ENCODE measurements at regions not wholly inside any gene's neighbourhood (a gene's known extent, or its start where the extent isn't known, plus 50 kb on each side); places are given as distances from the start of the nearest gene placed in this dataset.

DNA sequence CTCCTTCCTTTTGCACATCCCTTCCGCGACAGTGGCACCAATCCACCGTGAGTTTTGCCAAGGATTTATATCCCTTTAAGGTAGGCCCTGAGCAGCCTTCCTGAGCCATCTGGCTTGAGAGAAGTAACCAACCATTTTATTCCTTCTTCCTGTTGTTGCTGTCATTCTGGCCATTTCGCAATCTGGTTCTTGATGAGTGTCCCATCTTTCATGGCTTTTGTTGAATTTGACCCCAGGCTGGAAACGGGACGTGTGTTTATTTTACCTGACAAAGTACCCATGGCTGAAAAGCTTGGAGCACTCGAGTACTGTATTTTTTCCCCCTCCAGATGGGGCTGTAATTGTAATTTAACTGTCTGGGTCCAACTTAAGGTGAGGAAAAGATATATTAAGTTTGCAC is 173.4 kb downstream of the WNT5A start:
- no peak overlapping the region for H3K27ac Mint-ChIP-seq
- peaks cover 9% of the 10 kb centered on the region for H3K27me3 Mint-ChIP-seq
- peaks cover 7% of the 10 kb centered on the region for H3K9me3 Mint-ChIP-seq
- peaks cover 19% of the 10 kb centered on the region for H3K4me1 Mint-ChIP-seq (ENCODE audit: unreplicated experiment)
- H3K4me3 Mint-ChIP-seq = no peak overlapping the region
- H3K36me3 Mint-ChIP-seq = no peaks in the 10 kb centered on the region
- TF ChIP-seq, protein P1, sequence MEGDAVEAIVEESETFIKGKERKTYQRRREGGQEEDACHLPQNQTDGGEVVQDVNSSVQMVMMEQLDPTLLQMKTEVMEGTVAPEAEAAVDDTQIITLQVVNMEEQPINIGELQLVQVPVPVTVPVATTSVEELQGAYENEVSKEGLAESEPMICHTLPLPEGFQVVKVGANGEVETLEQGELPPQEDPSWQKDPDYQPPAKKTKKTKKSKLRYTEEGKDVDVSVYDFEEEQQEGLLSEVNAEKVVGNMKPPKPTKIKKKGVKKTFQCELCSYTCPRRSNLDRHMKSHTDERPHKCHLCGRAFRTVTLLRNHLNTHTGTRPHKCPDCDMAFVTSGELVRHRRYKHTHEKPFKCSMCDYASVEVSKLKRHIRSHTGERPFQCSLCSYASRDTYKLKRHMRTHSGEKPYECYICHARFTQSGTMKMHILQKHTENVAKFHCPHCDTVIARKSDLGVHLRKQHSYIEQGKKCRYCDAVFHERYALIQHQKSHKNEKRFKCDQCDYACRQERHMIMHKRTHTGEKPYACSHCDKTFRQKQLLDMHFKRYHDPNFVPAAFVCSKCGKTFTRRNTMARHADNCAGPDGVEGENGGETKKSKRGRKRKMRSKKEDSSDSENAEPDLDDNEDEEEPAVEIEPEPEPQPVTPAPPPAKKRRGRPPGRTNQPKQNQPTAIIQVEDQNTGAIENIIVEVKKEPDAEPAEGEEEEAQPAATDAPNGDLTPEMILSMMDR (conservative IDR thresholded peaks at IDR 0.05) = no peak
- no peak for DNase-seq (ENCODE audit: extremely low spot score, unreplicated experiment)

GRCh38 chr3:55309336-55309735 is 177.8 kb downstream of the WNT5A start:
- Mint-ChIP-seq H3K27ac (no peak overlapping the region), H3K4me3 (no peak overlapping the region), H3K36me3 (no peaks in the 10 kb centered on the region), H3K27me3 (peaks cover 5% of the 10 kb centered on the region), H3K9me3 (peaks cover 7% of the 10 kb centered on the region), H3K4me1 (ENCODE audit: unreplicated experiment) (peaks cover 9% of the 10 kb centered on the region)
- DNase-seq (ENCODE audit: extremely low spot score, unreplicated experiment) = no peak
- TF ChIP-seq, protein P1 (conservative IDR thresholded peaks at IDR 0.05) = no peak

- TF ChIP-seq, protein P1 (conservative IDR thresholded peaks at IDR 0.05) = no peak
- no peaks in the 10 kb centered on the region for H3K36me3 Mint-ChIP-seq
- no peak overlapping the region for H3K27ac Mint-ChIP-seq
- H3K9me3 Mint-ChIP-seq = no peaks in the 10 kb centered on the region
- no peak for DNase-seq (ENCODE audit: extremely low spot score, unreplicated experiment)
- no peaks in the 10 kb centered on the region for H3K4me1 Mint-ChIP-seq (ENCODE audit: unreplicated experiment)
- no peak overlapping the region for H3K4me3 Mint-ChIP-seq
- peaks cover 10% of the 10 kb centered on the region for H3K27me3 Mint-ChIP-seq
These were observed 179.5 kb downstream of the WNT5A start for GRCh38 chr3:55307622-55308021.

DNA sequence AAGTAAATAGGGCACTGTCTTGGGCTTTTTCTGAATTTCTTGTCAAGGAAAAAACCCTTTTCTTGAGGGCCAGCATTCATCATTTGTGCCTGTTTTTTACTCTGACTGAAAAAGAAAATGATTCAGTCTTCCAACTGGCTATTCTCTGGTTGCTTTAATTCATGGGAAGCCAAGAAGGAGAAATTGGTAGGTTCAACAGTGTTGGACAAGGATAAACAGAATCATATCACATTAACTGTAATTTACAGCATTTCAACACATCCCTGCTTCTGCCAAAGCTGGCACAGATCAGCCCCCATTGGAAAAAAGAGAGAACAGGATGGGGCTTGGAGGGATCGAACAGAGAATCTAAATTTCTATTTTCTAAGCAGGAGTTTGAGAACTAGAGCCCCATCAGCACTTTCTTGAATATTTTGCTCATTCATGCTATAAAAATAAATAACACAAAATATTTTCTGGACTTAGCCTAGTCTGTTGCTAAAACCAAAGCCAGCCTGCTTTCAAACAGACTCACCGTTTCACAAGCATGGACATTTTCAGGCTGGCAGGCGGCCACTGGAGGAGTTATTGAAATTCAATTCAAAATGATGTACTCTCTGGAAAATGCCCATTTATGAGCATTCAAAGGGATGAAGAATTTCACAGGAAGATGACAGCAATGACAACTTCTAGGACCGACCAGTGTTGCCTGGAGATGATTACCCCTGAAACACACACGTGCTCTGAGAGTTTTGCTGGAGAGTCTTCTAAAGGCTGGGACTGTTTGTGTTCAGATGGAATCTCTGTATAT is 181.2 kb downstream of the WNT5A start:
- no peak for DNase-seq (ENCODE audit: extremely low spot score, unreplicated experiment)
- Mint-ChIP-seq H3K36me3 (no peaks in the 10 kb centered on the region), H3K4me3 (no peak overlapping the region), H3K4me1 (ENCODE audit: unreplicated experiment) (no peaks in the 10 kb centered on the region), H3K27me3 (peaks cover 10% of the 10 kb centered on the region), H3K9me3 (no peaks in the 10 kb centered on the region), H3K27ac (no peak overlapping the region)
- TF ChIP-seq, protein P1 (conservative IDR thresholded peaks at IDR 0.05) = no peak

DNA sequence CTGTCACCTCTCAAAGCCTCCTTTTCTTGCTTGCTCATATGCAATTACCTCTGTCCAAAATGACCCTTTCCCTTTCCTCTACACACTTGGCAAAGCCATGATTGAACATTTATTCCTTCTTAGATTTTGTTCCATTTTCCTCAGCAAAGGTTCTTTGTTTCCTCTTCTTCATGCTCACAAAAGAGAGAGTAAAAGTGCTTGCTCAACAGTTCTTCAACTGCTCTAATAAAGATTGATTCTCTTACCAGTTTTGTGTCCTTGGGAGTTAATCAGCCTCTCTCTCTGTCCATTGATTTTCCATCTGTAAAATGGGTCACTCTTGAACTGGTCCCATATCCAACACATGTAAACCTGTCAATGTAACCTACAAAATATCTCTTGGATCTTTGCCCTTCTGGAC is 186.4 kb downstream of the WNT5A start:
- Mint-ChIP-seq H3K9me3 (peaks cover 9% of the 10 kb centered on the region), H3K4me3 (no peak overlapping the region), H3K27me3 (peaks cover 6% of the 10 kb centered on the region), H3K36me3 (no peaks in the 10 kb centered on the region), H3K4me1 (ENCODE audit: unreplicated experiment) (no peaks in the 10 kb centered on the region), H3K27ac (no peak overlapping the region)
- TF ChIP-seq, protein P1 (conservative IDR thresholded peaks at IDR 0.05) = no peak
- DNase-seq (ENCODE audit: extremely low spot score, unreplicated experiment) = no peak
